Activated CD8-positive, alpha-beta T cell treated with anti-CD3 and anti-CD28 coated beads, Interleukin-2, amount 10 ng/mL, durations not matched to agents 7 days and 5 days (primary cell): ENCODE measurements at regions not wholly inside any gene's neighbourhood (a gene's known extent, or its start where the extent isn't known, plus 50 kb on each side); places are given as distances from the start of the nearest gene placed in this dataset.

Experiments
- ATAC-seq: fragments of 150-1000 bp; cut with Tn5 transposase; one replicate; pipeline ENCODE4 v1.10.0; 2021; ENCODE audit warnings: moderate library complexity
- CTCF ChIA-PET: fragments of 350-600 bp; sonication (Branson Sonifier 250); formaldehyde crosslinking; loops from one replicate; lab custom pipeline; 2021; ENCODE audit warnings: antibody characterized with exemption; lab: Charles Lee
- POLR2A ChIA-PET: fragments of 350-600 bp; sonication (Branson Sonifier 250); formaldehyde crosslinking; loops from one replicate; lab custom pipeline; 2021; ENCODE audit warnings: antibody characterized with exemption; lab: Charles Lee
- DNase-seq: peaks from one replicate; pipeline ENCODE4 v3.0.0-alpha.2; 2020
- H3K27ac Mint-ChIP-seq: one replicate; pipeline ENCODE4 v1.8.0; 2021; ENCODE audit warnings: mild to moderate bottlenecking, mixed read lengths
- H3K27me3 Mint-ChIP-seq: one replicate; pipeline ENCODE4 v1.8.0; 2021; ENCODE audit warnings: low read depth, mixed read lengths
- H3K36me3 Mint-ChIP-seq: one replicate; pipeline ENCODE4 v1.8.0; 2021; ENCODE audit warnings: low read depth, mixed read lengths
- H3K4me1 Mint-ChIP-seq: one replicate; pipeline ENCODE4 v1.8.0; 2021; ENCODE audit warnings: low read depth, mixed read lengths
- H3K4me3 Mint-ChIP-seq: one replicate; pipeline ENCODE4 v1.8.0; 2021; ENCODE audit warnings: mild to moderate bottlenecking, mixed read lengths
- H3K9me3 Mint-ChIP-seq: one replicate; pipeline ENCODE4 v1.8.0; 2022; ENCODE audit warnings: mixed read lengths; ENCODE audit not compliant: insufficient read depth

DNA sequence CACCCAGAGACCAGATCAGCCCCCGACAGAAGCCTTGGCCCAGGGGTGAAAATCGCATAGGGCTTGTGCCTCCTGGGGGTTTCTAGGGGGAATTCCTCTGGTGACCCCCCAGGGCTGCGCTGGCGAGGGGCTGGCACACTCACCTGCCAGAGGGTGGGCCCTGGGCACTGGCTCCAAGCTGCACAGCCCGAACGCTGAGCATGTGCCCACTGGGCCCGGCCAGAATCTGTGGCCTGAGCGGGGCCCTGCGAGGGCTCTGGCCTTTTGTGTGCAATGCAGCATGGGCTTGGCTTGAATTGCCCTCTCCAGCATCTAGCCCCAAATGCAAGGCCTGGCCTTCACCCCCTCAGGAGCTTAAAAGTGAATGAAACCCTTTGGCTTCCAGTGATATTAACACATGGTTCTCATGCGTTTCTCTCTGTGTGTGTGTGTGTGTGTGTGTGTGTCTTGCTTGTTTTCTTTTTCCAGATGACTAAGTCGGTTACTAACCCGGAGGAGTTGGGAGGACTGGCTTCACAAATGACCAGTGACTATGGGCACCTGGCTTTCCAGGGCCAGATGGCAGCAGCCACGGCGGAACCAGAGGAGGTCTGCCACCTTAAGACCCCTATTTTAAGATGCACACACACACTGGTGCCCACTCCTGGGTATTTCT lies 259.1 kb upstream of the TPM1 start:
- ChIA-PET CTCF (no interaction called here), POLR2A (no interaction called here)
- DNase-seq (no peak), ATAC-seq (no peak)
- Mint-ChIP-seq H3K36me3 (no peaks in the 10 kb centered on the region), H3K27ac (no peak overlapping the region), H3K27me3 (peaks cover 9% of the 10 kb centered on the region), H3K4me1 (no peaks in the 10 kb centered on the region), H3K4me3 (no peak overlapping the region), H3K9me3 (no peaks in the 10 kb centered on the region)

DNA sequence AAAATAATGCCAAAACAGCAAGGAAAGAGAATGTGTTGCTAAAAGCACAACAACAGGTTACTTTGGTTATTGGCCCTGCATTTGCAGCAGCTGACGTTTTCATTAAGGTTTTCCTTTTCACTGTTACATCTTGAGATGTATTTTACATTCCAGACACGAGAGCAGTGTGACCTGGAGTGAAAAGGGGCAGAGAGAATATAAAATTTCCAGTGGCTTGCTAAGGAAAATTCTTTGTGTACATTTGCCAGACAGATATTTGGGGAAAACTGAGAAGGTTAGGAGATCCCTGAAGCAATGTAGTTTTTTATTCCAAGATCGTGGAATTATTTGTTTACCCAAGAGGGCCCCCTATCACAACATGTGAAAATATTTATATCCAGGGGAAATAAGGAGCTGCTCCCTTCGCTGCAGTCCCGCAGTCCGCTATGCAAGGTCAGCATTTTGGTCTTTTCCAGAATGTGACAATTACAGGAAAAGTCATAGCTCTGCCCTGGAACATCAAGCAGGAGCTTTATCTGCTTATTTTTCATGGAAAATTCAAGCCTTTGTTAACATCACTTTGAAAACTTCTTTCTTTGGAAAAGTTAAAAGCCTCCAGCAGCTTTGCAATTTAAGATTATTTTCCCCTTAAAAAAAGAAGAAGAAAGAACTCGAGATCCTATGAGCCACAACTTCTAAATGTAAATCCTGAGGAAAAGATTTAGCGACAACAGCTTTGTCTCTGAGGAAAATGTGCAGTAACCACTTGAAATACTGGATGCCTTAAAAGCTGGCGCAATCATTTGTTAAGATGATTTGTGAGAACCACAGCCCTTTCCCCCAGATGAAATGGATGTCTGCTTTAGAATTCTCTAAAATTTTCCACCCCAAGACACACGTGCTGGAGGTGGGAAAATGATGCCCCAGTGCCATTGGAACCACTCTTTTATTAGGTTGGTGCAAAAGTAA lies 256.4 kb upstream of the TPM1 start:
- Mint-ChIP-seq H3K27me3 (peaks cover 10% of the 10 kb centered on the region), H3K4me1 (no peaks in the 10 kb centered on the region), H3K4me3 (no peak overlapping the region), H3K27ac (no peak overlapping the region), H3K9me3 (no peaks in the 10 kb centered on the region), H3K36me3 (no peaks in the 10 kb centered on the region)
- POLR2A ChIA-PET: interaction anchor here (0.6 kb wide), 1 partner anchor 14 kb away, joined by 3 read pairs; no protein-coding TSS in a partner anchor
- DNase-seq (no peak), ATAC-seq (no peak)
- CTCF ChIA-PET: no interaction called here

DNA sequence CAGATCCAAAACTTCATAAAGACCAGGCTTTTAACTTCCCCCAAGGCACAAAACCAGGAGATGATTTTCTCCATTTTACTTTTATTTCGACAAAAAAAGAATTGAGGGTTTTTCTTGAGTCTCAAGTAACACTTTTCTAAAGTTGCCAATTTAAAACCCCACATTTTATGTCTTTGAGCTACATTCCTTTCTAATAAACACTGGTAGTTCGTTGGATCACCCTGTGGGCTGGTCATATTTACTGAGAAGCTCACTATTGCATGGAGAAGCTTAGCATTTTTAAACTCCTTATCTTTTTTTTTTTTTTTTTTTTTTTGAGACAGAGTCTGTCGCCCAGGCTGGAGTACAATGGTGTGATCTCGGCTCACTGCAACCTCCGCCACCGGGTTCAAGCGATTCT lies 255.1 kb upstream of the TPM1 start:
- no peak overlapping the region for H3K4me3 Mint-ChIP-seq
- ChIA-PET CTCF (no interaction called here), POLR2A (interaction anchor here (0.6 kb wide), 1 partner anchor 319 kb away, joined by 3 read pairs; no protein-coding TSS in a partner anchor)
- no peak overlapping the region for H3K27ac Mint-ChIP-seq
- no peaks in the 10 kb centered on the region for H3K4me1 Mint-ChIP-seq
- no peak for DNase-seq
- no peak for ATAC-seq
- H3K36me3 Mint-ChIP-seq: no peaks in the 10 kb centered on the region
- H3K27me3 Mint-ChIP-seq: peaks cover 7% of the 10 kb centered on the region
- no peaks in the 10 kb centered on the region for H3K9me3 Mint-ChIP-seq

DNA sequence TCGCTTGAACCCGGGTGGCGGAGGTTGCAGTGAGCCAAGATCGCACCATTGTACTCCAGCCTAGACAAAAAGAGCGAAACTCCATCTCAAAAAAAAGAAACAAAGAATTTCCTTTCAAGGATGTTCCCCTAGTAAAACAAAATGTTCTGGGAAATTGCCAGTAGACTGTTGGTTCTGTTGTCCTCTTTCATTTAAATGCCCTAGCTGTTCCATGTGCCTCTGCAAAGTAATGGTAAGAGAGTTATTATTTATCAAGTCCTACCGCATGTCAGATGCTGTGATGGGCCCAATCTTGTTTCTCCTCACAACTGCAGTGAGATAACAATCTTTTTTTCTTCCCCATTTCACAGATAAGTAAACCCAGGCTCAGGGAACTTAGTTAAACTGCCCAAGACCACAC lies 254.3 kb upstream of the TPM1 start:
- DNase-seq (no peak), ATAC-seq (no peak)
- no peak overlapping the region for H3K4me3 Mint-ChIP-seq
- H3K27ac Mint-ChIP-seq: no peak overlapping the region
- CTCF ChIA-PET: no interaction called here
- POLR2A ChIA-PET: no interaction called here
- H3K36me3 Mint-ChIP-seq: no peaks in the 10 kb centered on the region
- peaks cover 7% of the 10 kb centered on the region for H3K27me3 Mint-ChIP-seq
- H3K4me1 Mint-ChIP-seq: no peaks in the 10 kb centered on the region
- no peaks in the 10 kb centered on the region for H3K9me3 Mint-ChIP-seq

DNA sequence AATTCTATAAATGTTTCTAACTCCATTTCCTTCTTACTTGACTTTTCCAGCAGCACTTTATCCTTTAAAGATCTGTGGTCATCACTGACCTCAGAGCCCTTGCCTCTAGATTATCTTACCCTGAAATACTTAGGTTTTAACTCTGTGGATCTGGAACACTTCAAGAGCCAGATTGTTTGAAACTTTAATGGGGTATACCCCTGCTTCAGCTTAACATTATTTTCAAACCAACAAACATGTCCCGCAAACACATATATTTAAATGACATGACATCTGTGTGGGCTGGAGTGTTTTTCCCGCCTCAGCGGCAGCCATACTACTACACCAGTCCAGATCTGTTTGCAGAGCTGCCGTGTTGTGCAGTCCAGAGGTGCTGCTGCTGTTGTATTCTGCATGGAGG lies 252.0 kb upstream of the TPM1 start:
- ChIA-PET POLR2A (no interaction called here), CTCF (no interaction called here)
- H3K9me3 Mint-ChIP-seq: no peaks in the 10 kb centered on the region
- no peaks in the 10 kb centered on the region for H3K4me1 Mint-ChIP-seq
- ATAC-seq (no peak), DNase-seq (no peak)
- peaks cover 7% of the 10 kb centered on the region for H3K27me3 Mint-ChIP-seq
- H3K36me3 Mint-ChIP-seq: no peaks in the 10 kb centered on the region
- no peak overlapping the region for H3K27ac Mint-ChIP-seq
- H3K4me3 Mint-ChIP-seq: no peak overlapping the region

DNA sequence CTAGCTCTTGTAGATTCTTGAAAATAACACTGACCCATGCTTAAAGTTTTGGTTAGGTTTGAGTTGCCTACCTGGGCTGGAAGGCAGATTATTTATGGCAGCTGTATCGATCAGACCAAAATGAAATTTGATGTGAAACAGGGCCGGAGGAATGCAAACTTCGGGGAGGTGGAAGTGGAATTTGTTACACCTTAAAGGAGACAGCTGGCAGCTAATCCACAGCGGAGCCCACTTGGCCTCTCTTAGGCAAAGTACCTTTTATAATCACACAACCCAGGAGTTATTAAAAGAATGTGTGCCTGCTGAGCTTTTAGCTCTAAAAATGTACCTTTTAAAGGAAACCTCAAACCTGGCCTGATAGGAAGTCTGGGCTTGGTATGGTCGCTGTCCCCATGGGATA lies 250.9 kb upstream of the TPM1 start:
- no peak overlapping the region for H3K27ac Mint-ChIP-seq
- CTCF ChIA-PET: no interaction called here
- no peak overlapping the region for H3K4me3 Mint-ChIP-seq
- no peaks in the 10 kb centered on the region for H3K4me1 Mint-ChIP-seq
- H3K27me3 Mint-ChIP-seq: peaks cover 3% of the 10 kb centered on the region
- POLR2A ChIA-PET: no interaction called here
- no peaks in the 10 kb centered on the region for H3K9me3 Mint-ChIP-seq
- no peak for DNase-seq
- H3K36me3 Mint-ChIP-seq: no peaks in the 10 kb centered on the region
- no peak for ATAC-seq

DNA sequence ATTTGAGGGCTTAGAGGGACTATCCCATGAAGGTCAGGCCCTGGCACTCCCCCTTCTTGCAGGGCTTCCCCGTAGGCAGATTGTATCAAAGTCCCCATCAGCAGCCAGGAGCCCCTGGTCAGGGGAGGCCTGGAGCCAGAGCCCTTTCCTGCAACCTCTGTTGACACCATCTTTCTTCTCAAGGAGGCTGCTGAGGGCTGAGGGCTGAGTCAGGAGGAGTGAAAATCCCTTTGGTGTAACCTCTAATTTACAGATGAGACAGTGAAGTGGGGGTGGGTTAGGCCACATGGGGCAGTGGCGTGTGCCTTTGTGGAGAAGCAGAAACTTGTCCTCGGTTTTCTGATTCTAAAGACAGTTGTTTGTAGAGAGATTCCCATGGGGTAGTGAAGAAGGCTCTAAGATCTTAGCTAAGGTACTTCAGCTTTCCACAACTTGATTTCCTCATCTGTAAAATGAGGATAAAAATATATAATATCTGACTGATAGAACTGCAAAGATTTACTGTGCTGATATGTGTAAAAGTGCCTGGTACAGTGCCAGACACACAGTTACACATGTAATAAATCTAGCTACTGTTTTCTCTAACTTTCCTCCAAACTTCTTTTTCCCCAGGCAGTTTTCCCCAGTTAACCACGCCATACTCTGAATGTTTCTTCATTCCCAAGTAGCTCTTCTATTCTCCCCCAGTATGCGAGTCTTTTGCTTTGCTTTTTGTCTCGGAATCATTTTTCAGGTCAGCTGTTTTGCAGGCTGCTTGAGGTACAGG lies 249.4 kb upstream of the TPM1 start:
- POLR2A ChIA-PET: no interaction called here
- Mint-ChIP-seq H3K36me3 (no peaks in the 10 kb centered on the region), H3K4me1 (no peaks in the 10 kb centered on the region), H3K27ac (no peak overlapping the region), H3K9me3 (no peaks in the 10 kb centered on the region), H3K4me3 (no peak overlapping the region), H3K27me3 (peaks cover 3% of the 10 kb centered on the region)
- DNase-seq (no peak), ATAC-seq (no peak)
- CTCF ChIA-PET: no interaction called here

DNA sequence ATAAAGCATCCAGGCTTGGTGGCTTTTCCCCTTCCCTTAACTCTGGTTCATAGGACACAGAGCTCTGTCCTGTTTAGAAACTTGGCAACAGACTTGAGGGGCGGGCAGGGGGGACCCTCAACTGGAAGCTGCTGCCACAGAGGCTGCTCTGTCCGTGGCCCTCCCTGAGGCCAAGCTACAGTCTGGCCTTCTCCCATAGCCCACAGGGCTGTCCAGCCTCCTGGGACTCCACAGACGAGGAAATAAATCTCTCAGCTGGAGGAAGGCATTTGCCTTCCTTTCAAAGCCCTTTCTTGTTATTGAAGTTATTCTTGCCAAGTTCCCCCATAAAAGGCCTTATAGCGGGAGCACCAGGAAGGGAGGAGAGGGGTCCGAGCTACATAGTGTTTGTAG lies 248.8 kb upstream of the TPM1 start:
- ChIA-PET CTCF (no interaction called here), POLR2A (no interaction called here)
- H3K9me3 Mint-ChIP-seq: no peaks in the 10 kb centered on the region
- DNase-seq (no peak), ATAC-seq (no peak)
- H3K27me3 Mint-ChIP-seq: peaks cover 3% of the 10 kb centered on the region
- H3K4me3 Mint-ChIP-seq: no peak overlapping the region
- no peak overlapping the region for H3K27ac Mint-ChIP-seq
- H3K36me3 Mint-ChIP-seq: no peaks in the 10 kb centered on the region
- H3K4me1 Mint-ChIP-seq: no peaks in the 10 kb centered on the region

DNA sequence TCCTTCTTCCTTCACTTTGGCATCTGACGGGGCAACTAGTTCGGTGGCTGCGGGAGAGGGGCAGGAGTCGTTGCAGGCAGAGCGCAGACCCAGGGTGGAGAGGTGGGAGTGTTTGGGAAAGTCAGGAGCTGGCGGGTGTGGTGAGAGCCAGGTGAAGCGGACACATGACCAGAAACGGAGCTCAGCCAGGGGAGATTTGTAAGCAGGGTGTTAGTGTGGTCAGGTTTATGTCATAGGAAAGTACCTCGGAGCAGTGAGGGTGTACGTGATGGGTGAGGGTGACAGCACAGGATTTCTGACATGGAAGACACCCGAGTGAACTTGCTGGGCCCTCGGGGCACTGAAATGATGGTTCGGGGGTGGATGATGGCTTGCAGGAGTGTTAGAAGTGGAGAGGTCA lies 247.4 kb upstream of the TPM1 start:
- H3K27me3 Mint-ChIP-seq: peaks cover 1% of the 10 kb centered on the region
- ChIA-PET CTCF (no interaction called here), POLR2A (no interaction called here)
- no peaks in the 10 kb centered on the region for H3K4me1 Mint-ChIP-seq
- ATAC-seq: no peak
- no peak overlapping the region for H3K4me3 Mint-ChIP-seq
- H3K9me3 Mint-ChIP-seq: no peaks in the 10 kb centered on the region
- H3K36me3 Mint-ChIP-seq: no peaks in the 10 kb centered on the region
- DNase-seq: no peak
- H3K27ac Mint-ChIP-seq: no peak overlapping the region

DNA sequence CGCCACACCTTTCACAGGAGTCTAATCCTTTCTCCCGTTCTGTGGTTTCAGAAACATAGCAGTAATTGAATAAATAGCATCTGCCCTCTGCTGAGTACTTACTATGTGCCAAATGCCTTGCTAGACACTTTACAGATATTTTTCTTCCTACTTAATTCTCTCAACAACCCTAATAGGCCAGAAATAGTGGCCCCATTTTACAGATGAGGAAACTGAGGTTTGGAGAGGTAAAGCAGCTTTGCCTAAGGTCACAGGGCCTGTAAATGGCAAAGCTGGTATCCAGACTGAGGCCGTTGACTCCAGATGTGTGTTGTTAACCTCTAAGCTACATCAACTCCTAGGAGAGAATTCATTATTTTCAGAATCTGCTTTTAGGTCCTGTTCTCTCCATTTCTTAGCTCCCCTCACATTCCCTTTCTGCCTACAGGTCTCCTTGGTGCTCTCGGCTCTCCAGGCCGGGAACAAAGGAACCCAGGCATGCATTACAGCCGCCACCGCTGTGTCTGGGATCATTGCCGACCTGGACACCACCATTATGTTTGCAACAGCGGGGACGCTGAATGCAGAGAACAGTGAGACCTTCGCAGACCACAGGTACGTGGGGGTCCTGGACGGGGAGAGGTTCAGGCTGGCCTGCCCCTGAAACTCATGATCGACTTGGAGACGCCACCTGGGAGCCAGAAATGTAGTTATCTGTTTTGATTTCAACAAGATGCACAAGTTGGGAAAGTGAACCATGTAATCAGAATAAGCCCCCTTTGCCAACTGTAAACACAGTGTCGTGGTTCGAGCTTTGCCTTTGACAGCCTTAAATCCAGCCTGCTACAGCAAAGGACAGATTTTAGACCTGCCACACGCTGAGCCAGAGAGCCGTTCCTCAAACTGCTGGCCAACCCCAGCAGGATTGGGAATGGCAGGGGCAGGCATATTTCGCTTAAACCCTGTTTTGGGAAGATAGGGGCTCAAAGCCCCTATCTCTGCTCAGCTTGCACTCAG lies 246.5 kb upstream of the TPM1 start:
- CTCF ChIA-PET: no interaction called here
- Mint-ChIP-seq H3K4me3 (no peak overlapping the region), H3K27me3 (no peaks in the 10 kb centered on the region), H3K9me3 (no peaks in the 10 kb centered on the region), H3K27ac (no peak overlapping the region), H3K4me1 (no peaks in the 10 kb centered on the region), H3K36me3 (no peaks in the 10 kb centered on the region)
- DNase-seq: no peak
- POLR2A ChIA-PET: no interaction called here
- no peak for ATAC-seq

DNA sequence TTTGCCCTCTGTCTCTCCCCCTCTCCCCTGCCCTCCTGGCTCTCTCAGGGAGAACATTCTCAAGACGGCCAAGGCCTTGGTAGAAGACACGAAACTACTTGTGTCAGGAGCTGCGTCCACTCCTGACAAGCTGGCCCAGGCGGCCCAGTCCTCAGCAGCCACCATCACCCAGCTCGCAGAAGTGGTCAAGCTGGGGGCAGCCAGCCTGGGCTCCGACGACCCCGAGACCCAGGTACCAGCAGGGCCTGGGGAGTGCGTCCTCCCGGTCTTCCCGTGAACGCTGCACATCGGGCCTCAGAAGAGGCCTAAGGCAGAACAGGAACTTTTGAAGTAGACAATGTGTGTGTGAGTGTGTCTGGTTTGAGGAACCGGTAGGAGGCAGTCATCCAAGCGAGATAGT lies 245.4 kb upstream of the TPM1 start:
- Mint-ChIP-seq H3K4me1 (no peaks in the 10 kb centered on the region), H3K4me3 (no peak overlapping the region), H3K27ac (no peak overlapping the region), H3K27me3 (no peaks in the 10 kb centered on the region), H3K9me3 (no peaks in the 10 kb centered on the region), H3K36me3 (no peaks in the 10 kb centered on the region)
- ChIA-PET POLR2A (no interaction called here), CTCF (no interaction called here)
- DNase-seq (no peak), ATAC-seq (no peak)
